ENCODE measurements at regions not wholly inside any gene's neighbourhood (a gene's known extent, or its start where the extent isn't known, plus 50 kb on each side); places are given as distances from the start of the nearest gene placed in this dataset.
"Not testable (repeated sequence)": the region's sequence is repeated elsewhere in the genome, so short reads cannot be mapped to it uniquely, and the experiment has no call there.

DNA sequence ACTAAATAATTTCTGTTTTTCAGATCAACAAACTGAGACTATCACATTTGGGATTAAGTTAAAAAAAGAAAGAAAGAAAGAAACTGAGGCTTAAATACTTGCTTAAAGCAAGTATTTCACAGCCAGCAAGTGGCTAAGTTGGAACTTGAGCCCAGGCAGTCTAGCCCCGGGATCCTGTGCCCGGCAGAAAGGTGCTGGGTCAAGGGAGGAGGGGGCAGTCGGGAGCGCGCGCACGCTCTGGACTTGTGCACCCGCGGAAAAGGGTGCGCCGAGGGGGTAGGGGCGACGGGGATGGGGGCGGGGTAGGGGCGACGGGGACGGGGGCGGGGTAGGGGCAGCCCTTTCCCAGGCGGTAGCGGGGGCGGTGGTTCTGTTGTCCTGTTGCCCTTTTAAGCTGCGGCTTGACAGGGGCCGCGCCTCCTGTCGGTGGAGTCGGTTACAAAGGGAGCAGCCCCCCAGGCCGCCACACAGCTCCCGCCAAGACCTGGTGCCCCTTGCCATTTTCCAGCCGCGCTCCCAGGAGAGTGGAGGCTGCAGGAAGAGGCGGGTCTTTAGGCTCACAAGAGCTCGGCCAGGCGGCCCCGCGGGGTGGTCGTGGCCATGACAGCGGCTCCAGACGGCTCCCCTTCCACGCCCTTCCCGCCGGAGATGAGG lies 60.6 kb downstream of the GOLGA8T start:
- H3K36me3 ChIP-seq; H3K27ac ChIP-seq; H3K27me3 ChIP-seq (ENCODE audit: low read depth); intact Hi-C loops (cut with DNase I); H3K4me1 ChIP-seq; H3K9me3 ChIP-seq; DNase-seq: not testable (repeated sequence)
- peak; percentile 24 to 35 for ATAC-seq
- peak overlapping the region; percentile 34 for H3K4me3 ChIP-seq

DNA sequence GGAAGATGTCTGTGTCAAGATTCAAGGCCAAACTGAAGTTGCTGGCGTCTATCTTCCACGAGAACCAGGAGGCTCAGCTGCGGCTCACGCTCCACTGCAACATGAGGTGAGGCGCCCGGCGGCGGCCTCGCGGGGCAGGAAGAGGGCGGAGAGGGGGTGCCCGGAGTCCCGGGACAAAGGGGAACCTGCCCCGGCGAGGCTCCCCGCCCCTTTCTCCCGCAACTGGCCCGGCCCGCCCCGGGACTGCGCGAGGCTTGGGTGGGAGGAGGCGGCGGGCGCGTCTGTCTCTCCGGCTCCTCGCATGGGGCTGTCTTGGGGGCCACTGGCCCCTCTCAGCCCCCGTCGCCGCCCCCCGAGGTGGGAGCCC lies 61.1 kb downstream of the GOLGA8T start:
- H3K27me3 ChIP-seq (ENCODE audit: low read depth); H3K4me1 ChIP-seq; intact Hi-C loops (cut with DNase I); H3K36me3 ChIP-seq; H3K9me3 ChIP-seq; H3K27ac ChIP-seq: not testable (repeated sequence)
- peak; percentile 80 to 83 for ATAC-seq
- peak; percentile 60 for DNase-seq
- peak overlapping the region; percentile 34 for H3K4me3 ChIP-seq

DNA sequence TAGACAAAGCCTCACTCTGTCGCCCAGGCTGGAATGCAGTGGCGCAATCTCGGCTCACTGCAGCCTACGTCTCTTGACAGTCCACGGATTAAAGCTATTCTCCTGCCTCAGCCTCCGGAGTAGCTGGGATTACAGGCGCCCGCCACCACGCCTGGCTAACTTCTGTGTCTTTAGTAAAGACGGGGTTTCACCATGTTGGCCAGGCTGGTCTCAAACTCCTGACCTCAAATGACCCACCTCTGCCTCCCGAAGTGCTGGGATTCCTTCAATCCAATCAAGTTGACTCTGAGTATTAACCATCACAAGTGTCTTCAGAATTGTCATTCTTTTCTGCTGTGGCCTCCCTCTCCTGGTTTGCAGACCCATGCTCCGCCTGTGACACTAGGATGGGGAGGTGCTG lies 61.9 kb downstream of the GOLGA8T start:
- H3K4me1 ChIP-seq; H3K36me3 ChIP-seq; H3K9me3 ChIP-seq; H3K4me3 ChIP-seq; DNase-seq; H3K27ac ChIP-seq; intact Hi-C loops (cut with DNase I); ATAC-seq; H3K27me3 ChIP-seq (ENCODE audit: low read depth): not testable (repeated sequence)

DNA sequence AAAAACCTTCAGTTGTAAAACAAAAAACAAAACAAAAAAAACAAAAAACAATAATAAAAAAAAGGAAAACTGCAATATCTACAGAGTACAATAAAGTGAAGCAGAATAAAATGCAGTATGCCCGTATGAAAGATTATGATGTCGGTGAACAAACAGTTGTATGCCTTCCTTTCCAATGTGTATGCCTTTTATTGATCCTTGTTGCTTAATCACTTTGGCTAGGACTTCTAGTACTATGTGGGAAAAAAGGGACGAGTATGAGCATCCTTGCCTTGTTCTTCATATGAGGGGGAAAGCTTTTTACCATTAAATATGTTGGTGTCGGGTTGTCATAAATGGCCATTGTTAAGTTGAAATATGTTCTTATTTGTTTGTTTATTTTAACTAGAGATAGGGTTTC lies 66.7 kb downstream of the GOLGA8T start:
- H3K36me3 ChIP-seq; H3K27me3 ChIP-seq (ENCODE audit: low read depth); H3K4me1 ChIP-seq; DNase-seq; H3K27ac ChIP-seq; H3K4me3 ChIP-seq; H3K9me3 ChIP-seq; ATAC-seq; intact Hi-C loops (cut with DNase I): not testable (repeated sequence)

DNA sequence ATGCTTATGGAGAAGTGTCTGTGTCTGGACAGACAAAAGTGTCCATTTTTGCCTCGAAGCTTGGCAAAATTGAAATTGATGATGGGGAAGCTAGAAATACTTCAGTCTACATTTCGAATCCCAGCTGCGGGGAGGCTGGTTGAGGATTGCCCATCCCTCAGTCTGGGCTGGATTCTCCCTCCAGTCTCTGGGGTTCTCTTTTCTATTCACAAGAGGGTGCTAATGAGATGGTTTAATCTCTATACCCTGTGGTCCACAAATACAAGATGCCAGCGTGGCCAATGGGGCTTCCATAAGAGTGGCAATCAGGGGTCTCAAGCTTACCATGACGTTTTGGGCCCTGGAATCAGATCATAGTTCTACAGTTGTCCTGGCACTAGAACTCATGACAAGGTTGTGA lies 78.9 kb downstream of the GOLGA8T start:
- H3K4me1 ChIP-seq; H3K4me3 ChIP-seq; H3K36me3 ChIP-seq; H3K9me3 ChIP-seq; intact Hi-C loops (cut with DNase I); H3K27ac ChIP-seq; H3K27me3 ChIP-seq (ENCODE audit: low read depth); DNase-seq; ATAC-seq: not testable (repeated sequence)

DNA sequence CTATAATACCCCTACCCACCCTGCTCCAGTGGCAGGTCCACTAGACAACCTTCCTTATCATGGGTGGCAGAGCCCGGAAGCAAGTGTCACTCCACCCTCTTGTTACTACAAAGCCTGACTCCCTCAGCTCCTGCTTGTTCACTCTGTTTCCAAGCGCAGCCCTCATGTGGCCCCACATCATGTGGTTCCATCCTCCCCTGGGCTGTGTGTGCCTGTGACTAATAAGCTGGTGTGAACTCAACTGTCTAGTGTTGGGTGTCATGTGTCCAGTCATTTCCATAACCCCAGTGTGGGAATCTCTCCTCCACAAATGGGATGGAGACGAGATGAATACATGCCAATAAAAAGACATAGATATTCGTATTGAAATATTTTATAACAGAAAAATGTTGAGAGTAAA lies 87.0 kb downstream of the GOLGA8T start:
- ATAC-seq; H3K9me3 ChIP-seq; H3K4me3 ChIP-seq; H3K36me3 ChIP-seq; DNase-seq; H3K4me1 ChIP-seq; intact Hi-C loops (cut with DNase I); H3K27me3 ChIP-seq (ENCODE audit: low read depth); H3K27ac ChIP-seq: not testable (repeated sequence)

DNA sequence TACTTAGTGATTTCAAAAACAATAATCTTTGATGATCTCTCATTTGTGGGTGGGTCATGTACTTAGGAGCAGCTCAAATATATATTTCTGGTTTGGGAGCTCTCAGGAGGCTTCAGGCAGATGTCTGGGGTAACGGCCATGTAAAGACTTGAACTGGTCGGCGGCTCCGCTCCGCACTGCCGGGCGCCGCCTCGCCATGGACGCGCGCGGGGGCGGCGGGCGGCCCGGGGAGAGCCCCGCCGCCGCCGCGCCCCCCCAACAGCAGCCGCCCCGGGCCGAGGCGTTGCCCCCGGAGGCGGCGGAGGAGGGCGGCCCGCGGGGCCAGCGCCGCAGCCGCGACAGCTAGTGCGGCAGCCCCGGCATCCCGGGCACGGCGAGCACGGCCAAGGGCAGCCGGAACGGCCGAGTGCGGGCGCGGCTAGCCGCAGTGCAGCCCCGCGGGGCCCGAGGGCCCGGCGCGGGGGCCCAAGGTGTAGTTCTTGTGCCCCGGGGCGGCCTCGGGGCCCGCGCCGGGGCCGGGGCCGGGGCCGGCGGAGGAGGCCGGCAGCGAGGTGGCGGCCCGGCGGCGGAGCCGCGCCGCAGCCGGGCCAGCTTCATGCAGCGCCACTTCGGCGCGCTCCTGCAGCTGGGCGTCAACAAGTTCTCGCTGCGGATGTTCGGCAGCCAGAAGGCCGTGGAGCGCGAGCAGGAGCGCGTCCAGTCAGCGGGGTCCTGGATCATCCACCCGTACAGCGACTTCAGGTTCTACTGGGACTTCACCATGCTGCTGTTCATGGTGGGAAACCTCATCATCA lies 88.1 kb downstream of the GOLGA8T start:
- H3K4me3 ChIP-seq; DNase-seq; H3K36me3 ChIP-seq; H3K27me3 ChIP-seq (ENCODE audit: low read depth); H3K4me1 ChIP-seq; H3K9me3 ChIP-seq; intact Hi-C loops (cut with DNase I); ATAC-seq; H3K27ac ChIP-seq: not testable (repeated sequence)

DNA sequence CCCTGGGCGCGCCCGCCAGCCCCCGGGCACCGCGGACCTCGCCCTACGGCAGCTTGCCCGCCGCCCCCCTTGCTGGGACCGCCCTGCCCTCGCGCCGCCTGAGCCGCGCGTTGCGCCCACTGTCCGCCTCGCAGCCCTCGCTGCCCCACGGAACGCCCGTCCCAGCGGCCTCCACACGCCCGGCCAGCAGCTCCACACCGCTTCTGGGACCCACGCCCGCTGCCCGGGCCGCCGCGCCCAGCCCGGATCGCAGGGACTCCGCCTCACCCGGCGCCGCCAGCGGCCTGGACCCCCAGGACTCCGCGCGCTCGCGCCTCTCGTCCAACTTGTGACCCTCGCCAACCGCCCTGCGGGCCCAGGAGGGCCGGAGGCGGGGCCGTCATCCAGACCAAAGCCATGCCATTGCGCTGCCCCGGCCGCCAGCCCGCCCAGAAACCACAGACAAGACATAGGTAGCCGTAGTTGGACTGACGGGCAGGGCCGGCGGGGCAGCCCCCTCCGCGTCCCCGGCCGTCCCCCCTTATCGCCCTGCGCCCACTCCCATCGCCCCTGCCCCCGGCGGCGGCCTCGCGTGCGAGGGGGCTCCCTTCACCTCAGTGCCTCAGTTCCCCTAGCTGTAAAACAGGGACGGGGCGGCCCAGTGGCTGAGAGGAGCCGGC lies 90.5 kb downstream of the GOLGA8T start:
- H3K4me3 ChIP-seq; H3K27me3 ChIP-seq (ENCODE audit: low read depth); H3K9me3 ChIP-seq; ATAC-seq; H3K4me1 ChIP-seq; intact Hi-C loops (cut with DNase I); DNase-seq; H3K27ac ChIP-seq; H3K36me3 ChIP-seq: not testable (repeated sequence)

DNA sequence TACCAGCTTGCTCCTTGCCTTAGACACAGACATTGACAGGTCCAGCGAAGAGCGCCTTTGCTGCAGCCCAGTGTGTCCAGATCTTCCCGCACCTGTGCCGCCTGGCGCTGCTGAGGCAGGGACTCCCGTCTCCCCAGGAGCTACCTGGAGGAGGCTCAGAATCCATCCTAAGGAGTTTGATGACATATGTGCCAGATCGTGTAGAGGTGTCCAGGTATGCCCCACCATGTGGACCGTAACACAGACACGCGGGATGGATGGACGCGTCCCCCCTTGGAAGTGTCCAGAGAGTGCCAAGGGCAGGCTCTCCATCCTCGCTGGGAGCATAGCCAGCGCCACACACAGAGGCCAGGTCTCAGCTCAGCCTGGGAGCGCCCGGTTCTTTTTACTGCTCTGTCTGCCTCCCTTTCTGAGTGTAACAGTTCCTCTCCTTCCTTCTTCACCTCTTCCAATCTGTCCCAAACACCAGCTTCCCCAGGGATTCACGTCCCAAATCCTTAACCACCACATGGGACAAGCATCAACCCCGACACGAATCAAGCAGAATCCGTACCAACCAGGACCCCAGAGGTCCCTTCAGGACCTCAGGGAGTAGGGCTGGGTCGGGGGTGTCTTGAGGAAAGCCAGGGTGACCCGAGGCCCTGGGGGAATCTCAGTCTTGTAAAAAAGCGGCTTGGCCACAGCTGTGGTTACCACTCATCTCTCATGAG lies 126.7 kb downstream of the GOLGA8T start:
- H3K36me3 ChIP-seq; H3K27ac ChIP-seq; H3K4me1 ChIP-seq; DNase-seq; H3K9me3 ChIP-seq; H3K4me3 ChIP-seq; intact Hi-C loops (cut with DNase I); H3K27me3 ChIP-seq (ENCODE audit: low read depth): not testable (repeated sequence)
- ATAC-seq = peak; percentile 11 to 58

DNA sequence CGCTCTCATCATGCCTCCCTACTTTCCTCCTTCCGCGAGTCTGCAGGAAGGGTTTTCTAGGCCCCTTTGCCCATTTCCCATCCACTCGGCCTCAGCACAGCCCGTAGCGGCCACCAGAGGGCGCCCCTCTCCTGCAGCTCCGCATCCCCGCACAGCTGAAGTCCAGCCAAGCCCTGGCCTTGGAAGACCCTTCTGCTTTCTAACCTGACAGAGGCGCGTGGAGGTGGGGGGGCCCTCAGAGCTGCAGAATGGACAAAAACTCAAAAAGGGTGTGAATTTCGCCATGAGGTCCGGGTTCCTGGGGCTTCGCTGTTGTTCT lies 127.2 kb downstream of the GOLGA8T start:
- intact Hi-C loops (cut with DNase I); H3K4me1 ChIP-seq; DNase-seq; H3K27me3 ChIP-seq (ENCODE audit: low read depth); H3K36me3 ChIP-seq; H3K27ac ChIP-seq; H3K9me3 ChIP-seq; H3K4me3 ChIP-seq: not testable (repeated sequence)
- ATAC-seq = peak; percentile 79 to 83

DNA sequence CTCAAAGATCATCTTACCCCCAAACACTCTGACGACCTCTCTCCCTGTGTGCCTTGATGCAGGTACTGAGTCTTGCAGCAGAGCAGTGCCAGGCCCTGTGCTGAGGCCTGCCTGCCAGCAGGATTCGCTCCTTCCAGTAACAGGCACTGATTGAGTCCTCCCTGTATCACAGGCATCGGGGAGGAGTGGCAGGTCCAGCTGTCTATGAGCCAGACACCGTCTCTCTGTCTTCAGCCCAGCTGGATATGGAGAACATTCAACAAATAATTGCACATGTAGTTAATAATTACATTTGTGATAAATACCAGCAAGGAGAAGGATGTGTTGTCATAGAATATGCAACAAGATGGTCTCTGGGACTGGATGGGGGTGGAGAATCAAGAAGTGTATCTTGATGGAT lies 129.1 kb downstream of the GOLGA8T start:
- DNase-seq; H3K27ac ChIP-seq; intact Hi-C loops (cut with DNase I); H3K27me3 ChIP-seq (ENCODE audit: low read depth); ATAC-seq; H3K9me3 ChIP-seq; H3K4me1 ChIP-seq; H3K36me3 ChIP-seq; H3K4me3 ChIP-seq: not testable (repeated sequence)

DNA sequence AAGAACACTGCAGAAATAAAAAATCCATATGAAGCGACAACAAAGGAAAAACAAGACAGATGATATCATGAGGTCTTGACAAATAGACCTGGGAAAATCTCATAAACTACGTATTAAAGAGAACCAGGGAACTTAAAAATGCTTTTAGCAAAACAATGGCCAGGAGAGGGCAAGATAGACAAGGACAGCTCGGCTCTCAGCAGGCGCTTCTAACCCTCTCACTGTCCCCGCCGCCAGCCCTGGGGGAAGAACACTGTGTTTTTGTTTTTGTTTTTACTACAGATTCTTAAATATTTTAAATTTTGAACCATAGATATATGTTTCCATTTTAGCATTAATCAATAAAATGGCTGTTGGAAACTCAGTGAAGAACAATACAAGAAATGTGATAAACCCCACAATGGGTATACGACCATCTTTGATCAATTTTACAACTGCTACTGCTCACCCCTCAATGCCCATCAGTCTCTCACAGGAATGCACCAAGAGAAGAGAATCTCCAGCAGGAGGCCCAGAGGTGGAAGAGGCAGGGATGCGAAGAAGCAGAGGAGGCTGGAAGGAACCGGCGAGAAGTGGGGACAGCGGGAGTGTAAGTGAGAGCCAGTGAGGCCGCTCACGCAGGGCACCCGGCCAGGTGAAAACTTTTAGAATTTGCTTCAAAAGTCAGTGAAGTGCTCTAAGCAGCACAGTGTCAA lies 98.0 kb downstream of the CHRFAM7A start:
- H3K4me3 ChIP-seq; H3K27ac ChIP-seq; intact Hi-C loops (cut with DNase I); H3K36me3 ChIP-seq; H3K9me3 ChIP-seq; H3K4me1 ChIP-seq; ATAC-seq; DNase-seq; H3K27me3 ChIP-seq (ENCODE audit: low read depth): not testable (repeated sequence)

DNA sequence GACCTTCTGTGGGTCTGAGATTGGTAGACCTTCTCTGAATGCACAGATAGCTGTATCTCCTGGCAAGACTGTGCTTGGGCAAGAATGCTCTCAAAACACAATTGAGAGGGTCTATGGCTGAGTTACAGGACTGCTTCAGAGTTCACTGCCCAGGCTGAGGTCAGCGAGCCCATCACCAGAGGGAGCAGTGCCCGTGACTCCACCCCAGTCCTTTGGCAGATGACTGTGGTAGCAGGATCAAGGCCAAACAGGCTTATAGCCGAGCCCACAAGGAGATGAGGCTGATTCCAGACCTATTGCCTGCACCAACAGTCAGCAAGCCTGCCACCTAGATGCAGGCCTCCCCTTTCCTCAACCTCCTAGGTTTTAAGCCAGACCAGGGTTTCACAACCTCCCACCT lies 89.4 kb downstream of the CHRFAM7A start:
- H3K4me1 ChIP-seq; H3K36me3 ChIP-seq; H3K9me3 ChIP-seq; ATAC-seq; intact Hi-C loops (cut with DNase I); H3K27me3 ChIP-seq (ENCODE audit: low read depth); H3K4me3 ChIP-seq; DNase-seq; H3K27ac ChIP-seq: not testable (repeated sequence)
